GM18502 (cell line): ENCODE measurements at regions not wholly inside any gene's neighbourhood (a gene's known extent, or its start where the extent isn't known, plus 50 kb on each side); places are given as distances from the start of the nearest gene placed in this dataset.
A peak's percentile ranks its signal among the peaks of the same experiment; 100 is the strongest.

Experiments used
- ATAC-seq: cut with Tn5 transposase; IDR thresholded peaks from one replicate; pipeline ENCODE4 v1.9.1; 2021; ENCODE audit warnings: mild to moderate bottlenecking; ENCODE audit not compliant: unreplicated experiment, poor library complexity

- no peak for ATAC-seq
These were observed 751.1 kb downstream of the TLR4 start for GRCh38 chr9:118455259-118455658.

DNA sequence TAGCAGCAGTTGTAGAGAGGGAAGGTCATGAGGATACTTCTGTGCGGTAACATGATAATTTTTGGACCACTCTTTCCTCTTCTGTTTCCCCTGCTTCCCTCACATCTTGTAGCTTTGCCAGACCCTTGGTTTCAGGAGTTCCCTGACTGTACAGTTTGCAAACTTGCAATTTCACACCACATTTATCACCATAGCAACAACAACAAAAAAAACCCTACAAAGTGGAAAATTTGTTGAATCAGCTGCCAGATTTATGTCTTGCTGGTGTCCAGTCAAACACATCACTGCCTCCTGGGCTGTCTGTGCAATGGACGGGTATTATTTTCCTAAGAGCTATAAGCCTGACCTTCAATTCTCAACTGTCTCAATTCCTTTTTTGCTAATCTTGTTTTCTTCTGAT, 751.6 kb downstream of the TLR4 start:
- no peak for ATAC-seq

DNA sequence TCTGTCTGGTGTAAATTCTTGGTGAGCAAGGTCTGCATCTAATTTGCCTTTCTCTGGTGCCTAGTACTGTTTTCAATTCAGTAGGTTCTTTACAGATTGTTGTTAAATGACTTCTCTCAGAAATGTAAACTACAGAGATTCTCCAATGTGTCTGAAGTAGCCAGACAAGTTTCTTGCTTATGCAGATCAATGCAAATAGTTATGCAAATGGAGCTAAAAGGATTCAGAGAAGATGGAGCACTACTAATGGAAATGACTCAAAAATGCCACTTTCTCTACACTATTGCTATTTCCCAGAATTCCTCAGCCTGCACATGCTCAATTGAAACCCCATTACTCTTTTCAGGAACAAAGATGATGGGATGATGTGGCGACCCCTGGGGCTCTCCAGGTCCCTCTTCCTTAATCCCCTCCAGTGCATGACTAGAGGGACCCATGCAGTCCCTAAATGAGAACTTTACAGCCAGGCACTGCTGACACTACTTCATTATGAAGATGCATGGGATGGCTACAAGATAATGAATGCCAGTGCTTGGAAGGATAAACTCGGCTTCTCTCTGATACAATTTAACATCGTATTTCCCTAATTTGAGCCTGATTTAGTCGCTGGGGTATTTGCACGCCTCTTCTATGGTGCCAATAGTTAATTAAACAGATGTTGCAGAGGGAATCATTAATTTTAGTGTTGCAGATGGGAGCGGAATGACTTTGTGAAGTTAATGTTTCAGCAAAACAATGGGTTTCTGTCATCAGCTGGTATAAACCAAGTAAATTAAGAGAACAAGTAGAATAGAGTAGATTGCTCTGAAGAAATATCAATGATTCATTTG, 753.2 kb downstream of the TLR4 start:
- no peak for ATAC-seq

DNA sequence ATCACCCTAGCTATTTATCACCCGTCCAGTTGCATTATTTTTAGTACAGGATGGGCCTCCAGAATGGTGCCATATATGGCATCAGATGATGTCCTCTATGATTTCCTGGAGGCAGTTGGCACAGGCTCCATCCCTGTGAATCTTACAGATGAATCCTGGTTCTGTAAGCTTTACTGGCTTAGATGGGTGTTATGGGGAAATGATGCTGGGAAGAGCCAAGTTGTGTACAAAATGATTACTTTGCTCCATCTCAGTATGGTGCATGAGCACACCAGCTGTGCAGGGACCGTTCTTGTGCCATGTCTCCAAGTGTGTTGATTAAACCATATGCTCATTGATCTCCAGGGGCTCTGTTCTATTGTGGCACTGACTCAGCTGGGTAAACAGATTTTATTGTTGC, 755.7 kb downstream of the TLR4 start:
- ATAC-seq, result no peak

DNA sequence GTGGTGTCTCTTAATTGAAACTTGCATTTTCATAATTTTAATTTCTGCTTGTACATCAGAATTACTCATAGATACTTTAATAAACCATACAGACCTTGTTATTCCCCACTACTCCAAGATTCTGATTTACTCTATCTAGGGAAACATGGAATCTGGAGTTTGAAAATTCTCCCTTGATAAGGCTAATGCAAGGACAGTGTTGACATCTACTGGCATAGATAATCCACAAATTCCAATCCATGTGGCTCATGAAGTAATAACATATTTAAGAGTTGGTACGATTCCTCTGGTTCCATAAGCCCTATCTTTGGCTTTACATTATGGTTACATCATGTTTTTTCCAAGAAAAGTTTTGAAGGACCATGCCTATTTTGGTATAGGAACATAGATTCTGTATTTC, 759.2 kb downstream of the TLR4 start:
- ATAC-seq, result no peak

GRCh38 chr9:118473521-118473920, 769.3 kb downstream of the TLR4 start:
- ATAC-seq, result no peak

GRCh38 chr9:118478752-118479151, 774.5 kb downstream of the TLR4 start:
- no peak for ATAC-seq

DNA sequence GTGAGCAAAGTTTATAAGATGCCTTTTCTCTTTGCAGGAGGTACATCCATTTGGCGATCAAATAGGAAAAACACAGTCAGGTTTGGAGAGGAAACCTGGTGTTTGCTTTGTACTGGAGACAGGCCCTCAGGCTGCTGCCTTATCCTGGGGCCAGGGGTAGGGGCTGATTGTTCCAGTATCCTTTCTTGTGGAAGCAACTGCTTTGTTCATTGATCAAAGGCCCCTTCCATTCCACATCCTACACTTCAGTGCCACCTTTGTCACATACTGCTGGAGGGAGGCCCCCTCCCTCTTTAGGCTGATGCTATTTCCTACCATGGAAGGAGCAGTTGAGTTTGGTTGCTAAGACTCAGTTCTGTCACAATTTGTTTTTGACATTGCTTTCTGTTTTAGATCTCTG, 778.1 kb downstream of the TLR4 start:
- no peak for ATAC-seq

GRCh38 chr9:118483677-118484076, 779.5 kb downstream of the TLR4 start:
- no peak for ATAC-seq

GRCh38 chr9:118503236-118503635, 799.0 kb downstream of the TLR4 start:
- ATAC-seq, result no peak

DNA sequence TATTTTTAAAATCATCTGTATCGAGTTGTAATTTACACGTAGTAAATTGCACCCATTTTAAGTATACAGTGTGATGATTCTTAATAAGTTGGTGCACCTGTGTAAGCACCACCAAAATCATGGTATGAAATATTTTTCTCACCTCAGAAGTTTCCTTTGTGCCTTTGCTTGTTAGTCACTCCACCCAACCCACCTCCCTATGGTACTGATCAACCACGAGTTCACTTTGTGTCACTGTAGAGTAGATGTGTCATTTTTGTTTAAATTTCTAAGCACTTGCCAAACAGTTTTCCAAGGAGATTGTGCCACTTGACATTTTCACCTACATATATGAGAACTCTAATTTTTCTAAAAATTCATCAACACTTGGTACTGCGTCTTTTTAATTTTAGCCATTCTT, 806.5 kb downstream of the TLR4 start:
- no peak for ATAC-seq

- ATAC-seq, result no peak
These were observed 811.7 kb downstream of the TLR4 start for GRCh38 chr9:118515947-118516346.

DNA sequence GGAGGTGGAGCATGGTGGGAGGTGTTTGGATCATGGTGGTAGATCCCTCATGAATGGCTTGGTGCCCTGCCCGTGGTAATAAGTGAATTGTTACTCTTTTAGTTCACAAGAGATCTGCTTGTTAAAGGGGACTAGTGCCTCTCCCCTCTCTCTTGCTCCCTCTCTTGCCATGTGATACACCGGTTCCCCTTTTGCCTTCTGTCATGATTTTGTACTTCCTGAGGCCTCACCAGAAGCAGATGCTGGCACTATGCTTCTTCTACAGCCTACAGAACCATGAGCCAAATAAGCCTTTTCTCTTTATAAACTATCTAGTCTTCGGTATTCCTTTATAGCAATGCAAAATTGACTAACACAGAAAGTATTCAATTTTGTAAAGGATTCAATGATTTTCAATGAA, 817.1 kb downstream of the TLR4 start:
- ATAC-seq, result no peak

DNA sequence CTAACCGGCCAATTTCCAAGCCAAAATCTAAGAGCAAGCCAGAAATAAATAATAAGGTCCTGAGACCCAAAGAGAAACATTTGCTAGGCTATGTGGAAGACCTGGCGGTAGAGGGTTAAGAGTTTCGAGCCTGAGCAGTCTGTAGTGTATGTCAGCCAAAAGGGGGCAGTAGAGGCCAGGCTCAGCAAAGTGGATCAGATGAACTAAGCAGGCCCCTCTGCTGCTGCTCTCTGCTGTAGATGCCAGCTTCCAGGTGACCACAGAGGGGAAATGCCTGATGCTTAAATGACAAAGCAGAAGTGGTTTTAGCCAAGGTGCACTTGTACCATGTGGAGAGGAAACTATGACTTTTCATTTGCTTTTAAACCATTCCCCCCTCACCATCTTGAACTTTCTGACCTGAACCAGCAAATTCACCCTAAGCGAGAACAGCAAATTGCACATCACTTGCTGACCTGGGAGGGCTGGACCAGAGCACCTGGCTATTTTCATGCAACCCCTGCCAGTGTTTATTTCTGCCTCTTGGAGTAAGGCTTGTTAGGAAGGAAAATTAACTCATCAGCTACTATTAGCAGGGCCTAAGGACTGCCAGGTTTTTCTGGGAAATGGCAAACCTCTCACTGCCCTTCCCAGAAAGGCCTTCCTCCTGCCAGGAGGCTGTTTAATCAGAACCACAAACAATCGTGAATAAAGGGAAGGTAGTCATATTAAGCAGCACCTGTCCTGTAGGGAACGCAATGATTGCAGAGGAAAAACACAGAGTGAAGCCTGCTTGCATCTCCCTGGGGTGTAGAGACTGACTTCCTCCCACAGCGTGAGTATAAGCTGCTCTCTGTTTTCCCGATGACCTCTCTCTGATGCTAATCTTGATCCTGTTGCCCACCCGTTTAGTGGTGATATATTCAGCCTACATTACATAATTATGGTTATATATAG, 818.2 kb downstream of the TLR4 start:
- ATAC-seq, result peak; percentile 98

- no peak for ATAC-seq
These were observed 823.1 kb downstream of the TLR4 start for GRCh38 chr9:118527261-118527660.

DNA sequence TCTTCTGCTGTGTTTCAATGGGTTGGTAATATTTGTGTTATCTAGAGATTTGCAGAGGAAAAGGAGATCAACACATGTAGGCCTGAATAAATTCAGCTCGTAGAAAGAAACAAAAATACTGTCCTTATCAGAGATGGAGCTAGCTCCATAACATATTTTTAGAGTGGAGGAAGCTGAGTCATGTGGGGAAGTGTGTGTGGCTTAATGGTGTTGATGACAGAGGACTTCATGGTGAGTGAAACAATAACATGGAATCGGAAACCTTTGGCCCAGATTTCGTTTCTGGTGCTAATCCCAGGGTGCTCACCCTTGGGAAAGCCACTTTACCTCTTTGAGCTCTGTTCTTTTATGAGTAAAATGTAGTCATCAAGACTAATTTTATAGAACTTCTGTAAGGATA, 825.0 kb downstream of the TLR4 start:
- ATAC-seq, result peak; percentile 74

- ATAC-seq, result peak; percentile 96
These were observed 825.5 kb downstream of the TLR4 start for GRCh38 chr9:118529624-118530214.

GRCh38 chr9:118532592-118532991, 828.4 kb downstream of the TLR4 start:
- ATAC-seq, result no peak

- no peak for ATAC-seq
These were observed 828.9 kb downstream of the TLR4 start for GRCh38 chr9:118533101-118533500.

DNA sequence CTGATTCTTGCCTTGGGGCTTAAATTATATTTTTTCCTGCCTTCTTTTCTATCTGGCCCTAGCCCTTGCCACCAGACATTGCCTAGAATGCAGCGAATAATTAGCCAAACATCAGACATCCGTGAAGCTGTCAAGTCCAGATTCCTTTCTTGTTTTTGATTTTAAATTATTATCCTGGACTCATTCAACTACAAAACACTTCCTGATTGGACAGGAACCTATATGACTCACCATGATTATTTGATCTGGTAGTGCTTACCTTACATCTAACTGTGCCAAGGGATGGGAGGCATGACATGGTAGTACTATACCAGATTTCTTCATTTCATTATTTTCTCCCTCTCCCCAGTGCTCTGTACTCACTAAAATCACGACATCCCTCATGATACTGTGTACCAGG, 829.6 kb downstream of the TLR4 start:
- ATAC-seq, result no peak

DNA sequence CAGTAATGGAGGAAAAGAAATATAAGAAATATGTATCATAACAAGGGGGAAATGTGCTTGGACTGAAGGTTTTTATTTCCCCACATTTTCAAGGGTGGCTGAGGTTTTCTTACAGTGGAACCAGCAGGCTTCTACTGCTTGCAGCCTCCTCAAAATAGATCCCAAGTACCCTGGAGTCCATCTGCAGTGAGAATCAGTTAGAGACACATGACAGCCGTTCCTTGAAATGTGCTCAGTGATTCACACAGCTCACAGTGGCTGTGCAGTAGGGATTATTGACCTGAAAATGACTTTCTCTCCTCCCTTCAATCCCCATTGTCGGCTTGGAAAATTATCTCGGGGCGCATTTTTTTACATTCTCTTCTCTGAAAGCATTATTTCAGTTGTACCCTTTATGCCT, 832.0 kb downstream of the TLR4 start:
- ATAC-seq, result no peak
